Right lobe of liver (tissue), 6 donors: ENCODE measurements at regions not wholly inside any gene's neighbourhood (a gene's known extent, or its start where the extent isn't known, plus 50 kb on each side); places are given as distances from the start of the nearest gene placed in this dataset.
"Not testable (repeated sequence)": the region's sequence is repeated elsewhere in the genome, so short reads cannot be mapped to it uniquely, and the experiment has no call there.

Source experiments
- ATAC-seq, 4 donors: fragments of 200-7000 bp; cut with Tn5 transposase; one replicate each; pipeline ENCODE4 v1.9.1; 2020; ENCODE audit warnings: mild to moderate bottlenecking in 4 of 4, moderate library complexity in 4 of 4
- DNase-seq, 3 donors: peaks; one replicate each; pipeline ENCODE4 v3.0.0-alpha.2; 2020
- H3K27ac ChIP-seq, 3 donors: fragments of 200-600 bp; one replicate each; pipeline ENCODE4 v1.8.0; 2022
- H3K27me3 ChIP-seq, 2 donors: fragments of 200-600 bp; one replicate each; pipeline ENCODE4 v1.8.0; 2022
- H3K36me3 ChIP-seq, 4 donors: fragments of 200-600 bp; sonication (generic) in 1 of 4; one replicate each; pipeline versions ENCODE4 v1.5.1 to v1.8.0; 2017 to 2022; ENCODE audit warnings: control low read depth in 1 of 4
- H3K4me1 ChIP-seq, 4 donors: fragments of 200-600 bp; sonication (generic) in 1 of 4; one replicate each; pipeline versions ENCODE4 v1.5.1 to v1.8.0; 2017 to 2022; ENCODE audit warnings: control low read depth in 1 of 4
- H3K4me3 ChIP-seq, 3 donors: fragments of 200-600 bp; one replicate each; pipeline ENCODE4 v1.8.0; 2022
- H3K9me3 ChIP-seq, 4 donors: fragments of 200-600 bp; sonication (generic) in 1 of 4; one replicate each; pipeline versions ENCODE4 v1.5.1 to v1.8.0; 2017 to 2022; ENCODE audit warnings: control low read depth in 1 of 4
- CTCF ChIP-seq, 4 donors: fragments of 200-600 bp in 3 of 4; fragments of 450-650 bp in 1 of 4; IDR thresholded peaks; one replicate each; pipeline versions ENCODE4 v1.5.1 to v1.8.0; 2016 to 2022; ENCODE audit warnings: antibody characterized with exemption in 4 of 4, mild to moderate bottlenecking in 2 of 4
- POLR2A ChIP-seq: fragments of 450-650 bp; IDR thresholded peaks from one replicate; pipeline ENCODE4 v1.6.1; 2017; ENCODE audit warnings: antibody characterized with exemption, mild to moderate bottlenecking
- WGBS: methylation state at CpG from one replicate; pipeline ENCODE4 v1.1.6; 2018; ENCODE audit warnings: low coverage, low lambda C conversion rate; ENCODE audit not compliant: insufficient coverage; ENCODE audit errors: missing lambda C conversion rate; 5-methylcytosine and 5-hydroxymethylcytosine counted together
- intact Hi-C, 2 donors: fragments of 100-400 bp; cut with DNase I; formaldehyde crosslinking; loops; one replicate each; pipeline versions ENCODE4 v1.11.2 to v1.14.1; 2022
- donor health status: DM: no; HTN: yes; CAD: no.
- donor health status: DM: no; HTN: no; CAD: no.
- donor health status: DM: no; HTN: no; CAD: no.
- donor health status: DM: no; HTN: yes; CAD: no.
- donor health status: DM: no; HTN: yes; CAD: no.

DNA sequence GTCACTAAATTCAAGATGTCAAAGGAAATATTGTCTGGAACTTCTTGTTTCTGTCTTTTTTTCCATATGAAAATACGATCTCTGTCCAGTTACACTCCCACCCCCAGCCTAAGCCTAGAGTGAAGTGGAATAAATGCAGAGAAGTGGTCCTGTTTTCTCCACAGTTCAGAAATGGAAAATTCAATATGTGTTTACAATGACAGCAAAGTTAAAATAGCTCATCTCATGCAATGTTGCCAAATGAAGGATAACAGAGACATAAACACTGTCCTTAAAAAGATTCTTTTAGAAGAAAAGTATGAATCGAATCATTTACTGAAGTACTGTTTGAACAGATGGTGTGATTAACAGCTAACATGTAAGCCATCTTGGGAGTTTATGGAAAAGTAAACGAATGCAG is 160.8 kb upstream of the STK26 start:
- Histone ChIP-seq H3K9me3 (no peaks in the 10 kb centered on the region), H3K36me3 (no peaks in the 10 kb centered on the region), H3K27ac (no peak overlapping the region), H3K27me3 (peaks cover 4 to 14% of the 10 kb centered on the region in 2 donors), H3K4me1 (no peaks in the 10 kb centered on the region), H3K4me3 (no peak overlapping the region)
- ATAC-seq (no peak), DNase-seq (no peak)
- intact Hi-C loops: no loop called here
- no peak for TF ChIP-seq POLR2A
- TF ChIP-seq CTCF (IDR thresholded peaks at IDR 0.05): no peak
- WGBS: 36% methylated on average over 3 of the region's 3 CpGs

GRCh38 chrX:131869182-131869581 is 153.9 kb upstream of the STK26 start:
- Histone ChIP-seq H3K27me3 (peaks cover 0 to 3% of the 10 kb centered on the region in 2 donors), H3K27ac (no peak overlapping the region), H3K4me3 (no peak overlapping the region), H3K9me3 (no peaks in the 10 kb centered on the region), H3K36me3 (no peaks in the 10 kb centered on the region), H3K4me1 (no peaks in the 10 kb centered on the region)
- intact Hi-C loops: no loop called here
- DNase-seq (no peak), ATAC-seq (no peak)
- TF ChIP-seq CTCF (IDR thresholded peaks at IDR 0.05) (no peak), POLR2A (no peak)

GRCh38 chrX:131874300-131874699 is 148.8 kb upstream of the STK26 start:
- Histone ChIP-seq H3K4me3 (no peak overlapping the region), H3K27ac (no peak overlapping the region), H3K27me3 (no peaks in the 10 kb centered on the region), H3K9me3 (no peaks in the 10 kb centered on the region), H3K36me3 (no peaks in the 10 kb centered on the region), H3K4me1 (no peaks in the 10 kb centered on the region)
- intact Hi-C loops: no loop called here
- DNase-seq (no peak), ATAC-seq (no peak)
- 80% methylated on average over 3 of the region's 3 CpGs for WGBS
- TF ChIP-seq POLR2A (no peak), CTCF (IDR thresholded peaks at IDR 0.05) (no peak)

- H3K4me3 ChIP-seq, intact Hi-C loops, H3K9me3 ChIP-seq, H3K27me3 ChIP-seq, H3K4me1 ChIP-seq, DNase-seq, ATAC-seq, H3K27ac ChIP-seq, H3K36me3 ChIP-seq: not testable (repeated sequence)
- WGBS: 100% methylated on average over 1 of the region's 1 CpG
Observed at GRCh38 chrX:131875827-131876226, 147.3 kb upstream of the STK26 start.

- no peaks in the 10 kb centered on the region for H3K27me3 ChIP-seq
- no peaks in the 10 kb centered on the region for H3K4me1 ChIP-seq
- no peaks in the 10 kb centered on the region for H3K36me3 ChIP-seq
- H3K9me3 ChIP-seq: no peaks in the 10 kb centered on the region
- H3K27ac ChIP-seq: no peak overlapping the region
- no peak overlapping the region for H3K4me3 ChIP-seq
- intact Hi-C loops: no loop called here
- WGBS: 33% methylated on average over 4 of the region's 5 CpGs
- DNase-seq: no peak
- ATAC-seq: no peak
- TF ChIP-seq CTCF (IDR thresholded peaks at IDR 0.05): no peak
- no peak for TF ChIP-seq POLR2A
Observed at GRCh38 chrX:131881194-131881593, 141.9 kb upstream of the STK26 start.

GRCh38 chrX:131885042-131885441 is 138.1 kb upstream of the STK26 start:
- DNase-seq, ATAC-seq, H3K36me3 ChIP-seq, H3K9me3 ChIP-seq, H3K4me1 ChIP-seq, intact Hi-C loops, H3K27me3 ChIP-seq, H3K27ac ChIP-seq, H3K4me3 ChIP-seq: not testable (repeated sequence)
- 50% methylated on average over 1 of the region's 1 CpG for WGBS

- H3K9me3 ChIP-seq, intact Hi-C loops, H3K27me3 ChIP-seq, ATAC-seq, DNase-seq, H3K4me1 ChIP-seq, H3K36me3 ChIP-seq, H3K27ac ChIP-seq, H3K4me3 ChIP-seq: not testable (repeated sequence)
- 33% methylated on average over 2 of the region's 3 CpGs for WGBS
Observed at GRCh38 chrX:131893857-131894256, 129.2 kb upstream of the STK26 start.
